B cell (primary cell): ENCODE measurements at regions not wholly inside any gene's neighbourhood (a gene's known extent, or its start where the extent isn't known, plus 50 kb on each side); places are given as distances from the start of the nearest gene placed in this dataset.

Experiments used
- ATAC-seq: fragments of 200-7000 bp; cut with Tn5 transposase; one replicate; pipeline ENCODE4 v1.10.0; 2021; ENCODE audit warnings: low read depth, mild to moderate bottlenecking, moderate number of reproducible peaks, moderate library complexity
- CTCF ChIA-PET: fragments of 350-600 bp; sonication (Branson Sonifier 250); formaldehyde crosslinking; loops from one replicate; lab custom pipeline; 2021; ENCODE audit warnings: antibody characterized with exemption, inconsistent platforms; lab: Charles Lee
- POLR2A ChIA-PET: fragments of 350-600 bp; sonication (Branson Sonifier 250); formaldehyde crosslinking; loops from one replicate; lab custom pipeline; 2021; ENCODE audit warnings: antibody characterized with exemption; lab: Charles Lee
- DNase-seq: peaks from one replicate; pipeline ENCODE4 v3.0.0; 2013
- H2AFZ ChIP-seq: 2 replicates; pipeline ENCODE4 v1.6.1; 2012; ENCODE audit warnings: mild to moderate bottlenecking, low read depth, low read length; ENCODE audit not compliant: insufficient read depth, poor library complexity, severe bottlenecking
- H3K27ac ChIP-seq, 2 donors: 1 replicate in 1 of 2; 2 replicates in 1 of 2; pipeline ENCODE4 v1.5.1; 2012 to 2013; ENCODE audit warnings: low read length in 2 of 2, mild to moderate bottlenecking in 2 of 2, moderate library complexity in 1 of 2
- H3K27me3 ChIP-seq, 4 experiments: fragments of 200-600 bp in 1 of 4; sonication (generic) in 1 of 4; replicated peaks in 1 of 4; 1 replicate in 2 of 4; 2 replicates in 2 of 4; pipeline versions ENCODE4 v1.6.1 to v1.7.0; 2013 to 2016; ENCODE audit warnings: low read length in 3 of 4, mild to moderate bottlenecking in 2 of 4, mixed read lengths in 1 of 4, moderate library complexity in 1 of 4; ENCODE audit not compliant: insufficient read depth in 4 of 4, control insufficient read depth in 3 of 4; ENCODE audit errors: control extremely low read depth in 1 of 4
- H3K36me3 ChIP-seq, 2 experiments: replicated peaks in 1 of 2; 1 replicate in 1 of 2; 2 replicates in 1 of 2; pipeline versions ENCODE4 v1.6.1 to v1.7.1; 2013; ENCODE audit warnings: low read length in 1 of 2; ENCODE audit not compliant: insufficient read depth in 2 of 2, control insufficient read depth in 1 of 2; ENCODE audit errors: control extremely low read depth in 1 of 2, extremely low read depth in 1 of 2
- H3K4me1 ChIP-seq, 2 donors: fragments of 200-600 bp in 1 of 2; sonication (generic) in 1 of 2; 1 replicate in 1 of 2; 2 replicates in 1 of 2; pipeline versions ENCODE4 v1.5.1 to v1.6.1; 2013 to 2017; ENCODE audit warnings: low read length in 2 of 2; ENCODE audit not compliant: control insufficient read depth in 2 of 2, insufficient read depth in 2 of 2
- H3K4me2 ChIP-seq: replicated peaks from 2 replicates; pipeline ENCODE3; 2012; ENCODE audit warnings: mild to moderate bottlenecking, low read depth, low read length; ENCODE audit not compliant: poor library complexity, severe bottlenecking
- H3K4me3 ChIP-seq, 5 experiments: fragments of 200-600 bp in 1 of 5; sonication (generic) in 1 of 5; 1 replicate in 3 of 5; 2 replicates in 2 of 5; pipeline versions ENCODE4 v1.5.1 to v1.7.0; 2011 to 2016; ENCODE audit warnings: low read length in 4 of 5, mild to moderate bottlenecking in 4 of 5, low read depth in 2 of 5, control low read depth in 1 of 5, moderate library complexity in 1 of 5; ENCODE audit not compliant: insufficient read depth in 1 of 5; ENCODE audit errors: control extremely low read depth in 1 of 5, extremely low read depth in 1 of 5
- H3K79me2 ChIP-seq: fragments of 200-600 bp; sonication (generic); one replicate; pipeline ENCODE4 v1.6.0; 2016; ENCODE audit warnings: low read length; ENCODE audit not compliant: control insufficient read depth, insufficient read depth
- H3K9ac ChIP-seq: fragments of 200-600 bp; sonication (generic); 2 replicates; pipeline ENCODE4 v1.6.1; 2017; ENCODE audit warnings: mild to moderate bottlenecking, low read length, moderate library complexity
- H3K9me3 ChIP-seq, 3 donors: one replicate each; pipeline versions ENCODE4 v1.6.1 to v1.7.1; 2013; ENCODE audit warnings: low read length in 2 of 3; ENCODE audit not compliant: control insufficient read depth in 2 of 3, insufficient read depth in 1 of 3; ENCODE audit errors: control extremely low read depth in 1 of 3
- H4K20me1 ChIP-seq: 2 replicates; pipeline ENCODE4 v1.6.0; 2012; ENCODE audit warnings: mild to moderate bottlenecking, low read length; ENCODE audit not compliant: insufficient read depth, control insufficient read depth, poor library complexity, severe bottlenecking
- H3K27ac Mint-ChIP-seq: one replicate; pipeline ENCODE4 v1.8.0; 2021; ENCODE audit warnings: mixed read lengths
- H3K27me3 Mint-ChIP-seq: one replicate; pipeline ENCODE4 v1.8.0; 2021; ENCODE audit warnings: mixed read lengths
- H3K4me1 Mint-ChIP-seq: one replicate; pipeline ENCODE4 v1.8.0; 2021; ENCODE audit warnings: mixed read lengths
- H3K4me3 Mint-ChIP-seq: one replicate; pipeline ENCODE4 v1.8.0; 2021; ENCODE audit warnings: mixed read lengths
- H3K9me3 Mint-ChIP-seq: one replicate; pipeline ENCODE4 v1.8.0; 2022; ENCODE audit warnings: mixed read lengths; ENCODE audit not compliant: insufficient read depth
- EZH2 ChIP-seq: IDR thresholded peaks from 2 replicates; pipeline ENCODE4 v1.6.1; 2012; ENCODE audit warnings: borderline replicate concordance, low read depth, mild to moderate bottlenecking, moderate library complexity, low read length; ENCODE audit not compliant: insufficient read depth, poor library complexity, severe bottlenecking
- WGBS: methylation state at CpG from one replicate; pipeline ENCODE4 v1.1.5; 2013; ENCODE audit warnings: missing lambda C conversion rate; ENCODE audit not compliant: insufficient coverage; 5-methylcytosine and 5-hydroxymethylcytosine counted together
- intact Hi-C: fragments of 100-400 bp; cut with micrococcal nuclease; formaldehyde crosslinking; loops from one replicate; pipeline ENCODE4 v1.10.0; 2022
- TF ChIP-seq, protein P1 (sequence below): fragments of 200-600 bp; IDR thresholded peaks from one replicate; pipeline ENCODE4 v1.8.0; 2022; ENCODE audit warnings: antibody characterized with exemption, mild to moderate bottlenecking

- Histone ChIP-seq H3K4me3 (no peak overlapping the region), H3K79me2 (no peaks in the 10 kb centered on the region), H2AFZ (no peak overlapping the region), H3K9ac (no peak overlapping the region), H3K4me1 (no peaks in the 10 kb centered on the region), H4K20me1 (no peaks in the 10 kb centered on the region), H3K27ac (no peak overlapping the region), H3K4me2 (no peak overlapping the region), H3K9me3 (no peaks in the 10 kb centered on the region), H3K27me3 (no peaks in the 10 kb centered on the region), H3K36me3 (no peaks in the 10 kb centered on the region)
- DNase-seq, result no peak
- Mint-ChIP-seq H3K9me3 (no peaks in the 10 kb centered on the region), H3K27me3 (no peaks in the 10 kb centered on the region), H3K4me3 (no peak overlapping the region), H3K4me1 (no peaks in the 10 kb centered on the region), H3K27ac (no peak overlapping the region)
- ChIA-PET POLR2A (no interaction called here), CTCF (no interaction called here)
- TF ChIP-seq, protein P1, sequence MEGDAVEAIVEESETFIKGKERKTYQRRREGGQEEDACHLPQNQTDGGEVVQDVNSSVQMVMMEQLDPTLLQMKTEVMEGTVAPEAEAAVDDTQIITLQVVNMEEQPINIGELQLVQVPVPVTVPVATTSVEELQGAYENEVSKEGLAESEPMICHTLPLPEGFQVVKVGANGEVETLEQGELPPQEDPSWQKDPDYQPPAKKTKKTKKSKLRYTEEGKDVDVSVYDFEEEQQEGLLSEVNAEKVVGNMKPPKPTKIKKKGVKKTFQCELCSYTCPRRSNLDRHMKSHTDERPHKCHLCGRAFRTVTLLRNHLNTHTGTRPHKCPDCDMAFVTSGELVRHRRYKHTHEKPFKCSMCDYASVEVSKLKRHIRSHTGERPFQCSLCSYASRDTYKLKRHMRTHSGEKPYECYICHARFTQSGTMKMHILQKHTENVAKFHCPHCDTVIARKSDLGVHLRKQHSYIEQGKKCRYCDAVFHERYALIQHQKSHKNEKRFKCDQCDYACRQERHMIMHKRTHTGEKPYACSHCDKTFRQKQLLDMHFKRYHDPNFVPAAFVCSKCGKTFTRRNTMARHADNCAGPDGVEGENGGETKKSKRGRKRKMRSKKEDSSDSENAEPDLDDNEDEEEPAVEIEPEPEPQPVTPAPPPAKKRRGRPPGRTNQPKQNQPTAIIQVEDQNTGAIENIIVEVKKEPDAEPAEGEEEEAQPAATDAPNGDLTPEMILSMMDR, result no peak
- no peak for TF ChIP-seq EZH2
- ATAC-seq, result no peak
- intact Hi-C loops, result no loop called here
Observed at GRCh38 chr21:15256996-15257395, 192.2 kb upstream of the NRIP1 start.

- H3K4me2 ChIP-seq, result no peak overlapping the region
- POLR2A ChIA-PET, result no interaction called here
- H3K4me3 ChIP-seq, result no peak overlapping the region
- ATAC-seq (no peak), DNase-seq (no peak)
- H3K27me3 ChIP-seq, result no peaks in the 10 kb centered on the region
- CTCF ChIA-PET, result no interaction called here
- H3K36me3 ChIP-seq, result no peaks in the 10 kb centered on the region
- Mint-ChIP-seq H3K27ac (no peak overlapping the region), H3K9me3 (no peaks in the 10 kb centered on the region), H3K4me1 (no peaks in the 10 kb centered on the region), H3K27me3 (no peaks in the 10 kb centered on the region), H3K4me3 (no peak overlapping the region)
- H3K9me3 ChIP-seq, result no peaks in the 10 kb centered on the region
- no peak overlapping the region for H3K27ac ChIP-seq
- no peaks in the 10 kb centered on the region for H3K4me1 ChIP-seq
- intact Hi-C loops, result no loop called here
- no peaks in the 10 kb centered on the region for H4K20me1 ChIP-seq
- no peak overlapping the region for H2AFZ ChIP-seq
- H3K79me2 ChIP-seq, result no peaks in the 10 kb centered on the region
- WGBS, result 100% methylated on average over 1 of the region's 4 CpGs
- TF ChIP-seq, protein P1, result no peak
- TF ChIP-seq EZH2, result no peak
- no peak overlapping the region for H3K9ac ChIP-seq
Observed at GRCh38 chr21:15257646-15258045, 192.8 kb upstream of the NRIP1 start.
